HepG2 (cell line): ENCODE measurements at regions not wholly inside any gene's neighbourhood (a gene's known extent, or its start where the extent isn't known, plus 50 kb on each side); places are given as distances from the start of the nearest gene placed in this dataset.

Source experiments
- TF ChIP-seq, protein P1 (sequence below): sonication (generic); formaldehyde crosslinking; IDR thresholded peaks from 2 replicates; pipeline ENCODE4 v1.5.0; 2020; ENCODE audit warnings: mild to moderate bottlenecking, missing genetic modification reagents, moderate library complexity
- TF ChIP-seq, protein P2 (sequence below): IDR thresholded peaks from 2 replicates; pipeline ENCODE4 v1.6.1; 2016; ENCODE audit warnings: mild to moderate bottlenecking, missing biosample characterization, missing genetic modification reagents

DNA sequence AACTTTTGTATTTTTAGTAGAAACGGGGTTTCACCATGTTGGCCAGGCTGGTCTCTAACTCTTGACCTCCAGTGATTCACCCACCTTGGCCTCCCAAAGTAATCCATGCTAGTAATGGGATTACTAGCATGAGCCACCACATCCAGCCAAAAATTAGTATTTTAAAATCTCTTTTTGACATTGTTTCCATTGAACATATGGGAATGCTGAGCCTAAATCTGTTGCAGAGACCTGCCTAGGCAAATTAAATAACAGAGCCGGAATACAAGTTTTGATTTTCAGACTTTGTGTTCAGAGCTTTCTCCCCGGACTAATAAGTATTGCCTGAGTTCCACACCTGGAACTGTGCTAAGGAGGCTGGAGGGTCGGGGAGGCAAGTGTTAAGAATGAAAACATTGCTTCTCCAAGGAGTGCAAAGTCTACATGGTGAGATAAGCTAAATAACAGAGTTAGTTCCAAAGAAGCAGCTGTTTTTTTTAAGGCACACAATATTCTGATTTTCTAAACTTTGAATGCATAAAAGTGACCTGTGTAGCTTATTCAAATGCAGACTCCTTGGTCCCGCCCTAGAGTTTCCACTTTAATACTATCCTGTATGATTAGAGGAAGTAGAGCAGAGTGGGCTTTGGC lies 150.6 kb upstream of the CELF4 start:
- TF ChIP-seq, protein P1, sequence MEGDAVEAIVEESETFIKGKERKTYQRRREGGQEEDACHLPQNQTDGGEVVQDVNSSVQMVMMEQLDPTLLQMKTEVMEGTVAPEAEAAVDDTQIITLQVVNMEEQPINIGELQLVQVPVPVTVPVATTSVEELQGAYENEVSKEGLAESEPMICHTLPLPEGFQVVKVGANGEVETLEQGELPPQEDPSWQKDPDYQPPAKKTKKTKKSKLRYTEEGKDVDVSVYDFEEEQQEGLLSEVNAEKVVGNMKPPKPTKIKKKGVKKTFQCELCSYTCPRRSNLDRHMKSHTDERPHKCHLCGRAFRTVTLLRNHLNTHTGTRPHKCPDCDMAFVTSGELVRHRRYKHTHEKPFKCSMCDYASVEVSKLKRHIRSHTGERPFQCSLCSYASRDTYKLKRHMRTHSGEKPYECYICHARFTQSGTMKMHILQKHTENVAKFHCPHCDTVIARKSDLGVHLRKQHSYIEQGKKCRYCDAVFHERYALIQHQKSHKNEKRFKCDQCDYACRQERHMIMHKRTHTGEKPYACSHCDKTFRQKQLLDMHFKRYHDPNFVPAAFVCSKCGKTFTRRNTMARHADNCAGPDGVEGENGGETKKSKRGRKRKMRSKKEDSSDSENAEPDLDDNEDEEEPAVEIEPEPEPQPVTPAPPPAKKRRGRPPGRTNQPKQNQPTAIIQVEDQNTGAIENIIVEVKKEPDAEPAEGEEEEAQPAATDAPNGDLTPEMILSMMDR (CRISPR knock-in tag): no peak
- TF ChIP-seq, protein P2, sequence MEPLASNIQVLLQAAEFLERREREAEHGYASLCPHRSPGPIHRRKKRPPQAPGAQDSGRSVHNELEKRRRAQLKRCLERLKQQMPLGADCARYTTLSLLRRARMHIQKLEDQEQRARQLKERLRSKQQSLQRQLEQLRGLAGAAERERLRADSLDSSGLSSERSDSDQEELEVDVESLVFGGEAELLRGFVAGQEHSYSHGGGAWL (CRISPR knock-in tag): no peak
